ENCODE measurements at regions not wholly inside any gene's neighbourhood (a gene's known extent, or its start where the extent isn't known, plus 50 kb on each side); places are given as distances from the start of the nearest gene placed in this dataset.

DNA sequence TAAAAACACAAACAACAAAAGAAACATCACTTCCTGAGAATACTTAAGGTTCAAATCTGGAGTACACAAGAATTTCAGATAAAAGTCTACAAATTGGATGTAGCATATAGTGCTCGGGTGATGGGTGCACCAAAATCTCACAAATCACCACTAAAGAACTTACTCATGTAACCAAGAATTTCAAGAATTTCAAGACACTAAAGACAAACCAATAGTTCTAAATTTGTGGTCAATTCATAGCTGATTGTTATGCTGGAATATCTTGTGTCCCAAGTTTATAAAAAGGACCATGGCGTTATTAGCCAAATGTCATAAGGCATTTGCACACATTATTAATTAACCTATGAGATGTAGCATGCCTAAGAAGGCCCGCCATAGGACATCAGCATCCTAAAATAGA is 1204.1 kb upstream of the AUTS2 start:
- DNase-seq (ENCODE audit: low spot score), result no peak
- TF ChIP-seq, protein P1, sequence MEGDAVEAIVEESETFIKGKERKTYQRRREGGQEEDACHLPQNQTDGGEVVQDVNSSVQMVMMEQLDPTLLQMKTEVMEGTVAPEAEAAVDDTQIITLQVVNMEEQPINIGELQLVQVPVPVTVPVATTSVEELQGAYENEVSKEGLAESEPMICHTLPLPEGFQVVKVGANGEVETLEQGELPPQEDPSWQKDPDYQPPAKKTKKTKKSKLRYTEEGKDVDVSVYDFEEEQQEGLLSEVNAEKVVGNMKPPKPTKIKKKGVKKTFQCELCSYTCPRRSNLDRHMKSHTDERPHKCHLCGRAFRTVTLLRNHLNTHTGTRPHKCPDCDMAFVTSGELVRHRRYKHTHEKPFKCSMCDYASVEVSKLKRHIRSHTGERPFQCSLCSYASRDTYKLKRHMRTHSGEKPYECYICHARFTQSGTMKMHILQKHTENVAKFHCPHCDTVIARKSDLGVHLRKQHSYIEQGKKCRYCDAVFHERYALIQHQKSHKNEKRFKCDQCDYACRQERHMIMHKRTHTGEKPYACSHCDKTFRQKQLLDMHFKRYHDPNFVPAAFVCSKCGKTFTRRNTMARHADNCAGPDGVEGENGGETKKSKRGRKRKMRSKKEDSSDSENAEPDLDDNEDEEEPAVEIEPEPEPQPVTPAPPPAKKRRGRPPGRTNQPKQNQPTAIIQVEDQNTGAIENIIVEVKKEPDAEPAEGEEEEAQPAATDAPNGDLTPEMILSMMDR (IDR thresholded peaks at IDR 0.05), result no peak
- Histone ChIP-seq H3K27ac (no peak overlapping the region), H3K9me3 (no peaks in the 10 kb centered on the region), H3K4me1 (no peaks in the 10 kb centered on the region), H3K36me3 (no peaks in the 10 kb centered on the region), H3K4me3 (no peak overlapping the region), H3K27me3 (no peaks in the 10 kb centered on the region)

GRCh38 chr7:68399991-68400590 is 1198.2 kb upstream of the AUTS2 start:
- no peaks in the 10 kb centered on the region for H3K4me1 ChIP-seq
- TF ChIP-seq, protein P1 (IDR thresholded peaks at IDR 0.05), result no peak
- no peak overlapping the region for H3K27ac ChIP-seq
- no peak overlapping the region for H3K4me3 ChIP-seq
- H3K27me3 ChIP-seq, result no peaks in the 10 kb centered on the region
- no peaks in the 10 kb centered on the region for H3K36me3 ChIP-seq
- H3K9me3 ChIP-seq, result no peaks in the 10 kb centered on the region
- no peak for DNase-seq (ENCODE audit: low spot score)

DNA sequence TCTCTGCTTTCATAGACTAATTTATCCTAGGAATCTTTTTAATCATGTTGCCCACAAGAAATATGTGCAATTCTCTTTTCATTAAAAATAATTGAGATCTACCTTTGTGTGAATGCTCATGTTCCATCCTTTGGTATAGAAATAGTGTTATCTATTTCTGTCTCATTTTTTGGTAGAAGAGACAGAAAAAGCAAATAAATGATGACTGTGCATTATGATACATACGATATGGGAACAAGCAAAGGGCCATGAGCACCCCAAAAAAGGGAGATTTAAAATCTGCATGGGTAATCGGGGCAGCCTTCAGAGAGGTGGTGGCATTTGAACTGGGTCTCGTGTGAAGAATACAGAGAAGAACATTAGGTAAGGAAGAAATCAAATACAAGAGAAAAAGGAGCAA is 1197.5 kb upstream of the AUTS2 start:
- TF ChIP-seq, protein P1 (IDR thresholded peaks at IDR 0.05), result no peak
- no peaks in the 10 kb centered on the region for H3K9me3 ChIP-seq
- H3K4me3 ChIP-seq, result no peak overlapping the region
- H3K27ac ChIP-seq, result no peak overlapping the region
- no peaks in the 10 kb centered on the region for H3K27me3 ChIP-seq
- DNase-seq (ENCODE audit: low spot score), result no peak
- no peaks in the 10 kb centered on the region for H3K4me1 ChIP-seq
- no peaks in the 10 kb centered on the region for H3K36me3 ChIP-seq

GRCh38 chr7:68401313-68401712 is 1197.0 kb upstream of the AUTS2 start:
- Histone ChIP-seq H3K27me3 (no peaks in the 10 kb centered on the region), H3K9me3 (no peaks in the 10 kb centered on the region), H3K4me1 (no peaks in the 10 kb centered on the region), H3K36me3 (no peaks in the 10 kb centered on the region), H3K27ac (no peak overlapping the region), H3K4me3 (no peak overlapping the region)
- TF ChIP-seq, protein P1 (IDR thresholded peaks at IDR 0.05), result no peak
- no peak for DNase-seq (ENCODE audit: low spot score)

- no peaks in the 10 kb centered on the region for H3K4me1 ChIP-seq
- H3K9me3 ChIP-seq, result no peaks in the 10 kb centered on the region
- H3K27ac ChIP-seq, result no peak overlapping the region
- no peak for DNase-seq (ENCODE audit: low spot score)
- H3K4me3 ChIP-seq, result no peak overlapping the region
- no peaks in the 10 kb centered on the region for H3K36me3 ChIP-seq
- H3K27me3 ChIP-seq, result no peaks in the 10 kb centered on the region
- TF ChIP-seq, protein P1 (IDR thresholded peaks at IDR 0.05), result no peak
Observed at GRCh38 chr7:68406480-68406879, 1191.8 kb upstream of the AUTS2 start.

DNA sequence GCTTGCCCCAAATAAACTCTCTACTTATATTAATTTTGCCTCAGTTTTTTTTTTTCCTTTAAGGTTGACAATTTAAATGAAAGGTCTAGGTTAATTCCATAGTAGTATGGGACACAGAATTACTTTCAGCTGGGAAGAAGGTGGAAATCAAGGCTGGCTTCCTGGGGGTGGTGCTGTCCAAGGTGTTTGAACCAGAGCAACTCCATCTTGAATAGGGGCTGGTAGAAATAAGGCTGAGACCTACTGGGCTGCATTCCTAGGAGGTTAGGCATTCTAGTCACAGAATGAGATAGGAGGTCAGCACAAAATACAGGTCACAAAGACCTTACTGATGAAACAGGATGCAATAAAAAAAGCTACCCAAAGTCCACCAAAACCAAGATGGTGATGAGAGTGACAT is 1190.8 kb upstream of the AUTS2 start:
- TF ChIP-seq, protein P1 (IDR thresholded peaks at IDR 0.05), result no peak

More for the DNA sequence above, 1190.8 kb upstream of the AUTS2 start:
- Histone ChIP-seq H3K9me3 (no peaks in the 10 kb centered on the region), H3K27ac (no peak overlapping the region), H3K4me3 (no peak overlapping the region), H3K36me3 (no peaks in the 10 kb centered on the region), H3K27me3 (no peaks in the 10 kb centered on the region), H3K4me1 (no peaks in the 10 kb centered on the region)
- no peak for DNase-seq (ENCODE audit: low spot score)
